ENCODE measurements at regions not wholly inside any gene's neighbourhood (a gene's known extent, or its start where the extent isn't known, plus 50 kb on each side); places are given as distances from the start of the nearest gene placed in this dataset.

DNA sequence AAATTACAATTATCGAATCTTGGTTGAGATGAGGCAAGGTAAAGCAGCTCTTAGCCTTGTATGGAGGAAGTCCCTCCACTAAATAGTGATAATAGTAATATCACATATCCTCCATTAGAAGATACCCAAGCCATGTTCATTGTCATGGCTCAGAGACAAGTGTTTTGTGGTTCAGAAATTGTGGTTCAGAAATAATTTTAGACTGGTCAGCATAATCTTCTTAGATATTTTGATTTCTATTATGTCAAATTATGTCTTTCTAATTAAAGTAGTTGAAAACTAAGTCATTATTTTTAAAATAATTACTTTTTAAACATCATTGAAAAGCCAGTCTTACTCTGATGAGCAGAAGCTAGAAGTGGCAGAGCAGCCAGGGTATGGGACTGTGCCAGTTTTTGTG lies 507.7 kb downstream of the HTR7 start:
- DNase-seq (no peak), ATAC-seq (no peak)
- in situ Hi-C loops (cut with MboI; ENCODE audit: low sequenced_read_pairs in 4 of 4) (no loop called here), intact Hi-C loops (cut with DNase I; ENCODE audit: low total_unique reads) (no loop called here)
- TF ChIP-seq, protein P1, sequence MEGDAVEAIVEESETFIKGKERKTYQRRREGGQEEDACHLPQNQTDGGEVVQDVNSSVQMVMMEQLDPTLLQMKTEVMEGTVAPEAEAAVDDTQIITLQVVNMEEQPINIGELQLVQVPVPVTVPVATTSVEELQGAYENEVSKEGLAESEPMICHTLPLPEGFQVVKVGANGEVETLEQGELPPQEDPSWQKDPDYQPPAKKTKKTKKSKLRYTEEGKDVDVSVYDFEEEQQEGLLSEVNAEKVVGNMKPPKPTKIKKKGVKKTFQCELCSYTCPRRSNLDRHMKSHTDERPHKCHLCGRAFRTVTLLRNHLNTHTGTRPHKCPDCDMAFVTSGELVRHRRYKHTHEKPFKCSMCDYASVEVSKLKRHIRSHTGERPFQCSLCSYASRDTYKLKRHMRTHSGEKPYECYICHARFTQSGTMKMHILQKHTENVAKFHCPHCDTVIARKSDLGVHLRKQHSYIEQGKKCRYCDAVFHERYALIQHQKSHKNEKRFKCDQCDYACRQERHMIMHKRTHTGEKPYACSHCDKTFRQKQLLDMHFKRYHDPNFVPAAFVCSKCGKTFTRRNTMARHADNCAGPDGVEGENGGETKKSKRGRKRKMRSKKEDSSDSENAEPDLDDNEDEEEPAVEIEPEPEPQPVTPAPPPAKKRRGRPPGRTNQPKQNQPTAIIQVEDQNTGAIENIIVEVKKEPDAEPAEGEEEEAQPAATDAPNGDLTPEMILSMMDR (IDR thresholded peaks at IDR 0.05 in 4 of 5, conservative IDR thresholded peaks at IDR 0.05 in 1 of 5) = no peak
- TF ChIP-seq POLR2A (IDR thresholded peaks at IDR 0.05) = no peak
- no peak overlapping the region for H3K27ac ChIP-seq
- H3K9me3 ChIP-seq = no peaks in the 10 kb centered on the region
- H3K36me3 ChIP-seq = no peaks in the 10 kb centered on the region
- H3K4me1 ChIP-seq = no peaks in the 10 kb centered on the region
- no peaks in the 10 kb centered on the region for H3K27me3 ChIP-seq
- H3K4me3 ChIP-seq = no peak overlapping the region

- in situ Hi-C loops (cut with MboI; ENCODE audit: low sequenced_read_pairs in 4 of 4) = no loop called here
- DNase-seq (no peak), ATAC-seq (no peak)
- intact Hi-C loops (cut with DNase I; ENCODE audit: low total_unique reads) = no loop called here
- Histone ChIP-seq H3K9me3 (no peaks in the 10 kb centered on the region), H3K4me3 (no peak overlapping the region), H3K36me3 (no peaks in the 10 kb centered on the region), H3K27me3 (no peaks in the 10 kb centered on the region), H3K4me1 (no peaks in the 10 kb centered on the region), H3K27ac (no peak overlapping the region)
- no peak for TF ChIP-seq POLR2A (IDR thresholded peaks at IDR 0.05)
These were observed 505.6 kb downstream of the HTR7 start for GRCh38 chr10:90352288-90352687.

GRCh38 chr10:90354914-90355313 lies 502.9 kb downstream of the HTR7 start:
- H3K27ac ChIP-seq = no peak overlapping the region
- no peak for ATAC-seq

DNA sequence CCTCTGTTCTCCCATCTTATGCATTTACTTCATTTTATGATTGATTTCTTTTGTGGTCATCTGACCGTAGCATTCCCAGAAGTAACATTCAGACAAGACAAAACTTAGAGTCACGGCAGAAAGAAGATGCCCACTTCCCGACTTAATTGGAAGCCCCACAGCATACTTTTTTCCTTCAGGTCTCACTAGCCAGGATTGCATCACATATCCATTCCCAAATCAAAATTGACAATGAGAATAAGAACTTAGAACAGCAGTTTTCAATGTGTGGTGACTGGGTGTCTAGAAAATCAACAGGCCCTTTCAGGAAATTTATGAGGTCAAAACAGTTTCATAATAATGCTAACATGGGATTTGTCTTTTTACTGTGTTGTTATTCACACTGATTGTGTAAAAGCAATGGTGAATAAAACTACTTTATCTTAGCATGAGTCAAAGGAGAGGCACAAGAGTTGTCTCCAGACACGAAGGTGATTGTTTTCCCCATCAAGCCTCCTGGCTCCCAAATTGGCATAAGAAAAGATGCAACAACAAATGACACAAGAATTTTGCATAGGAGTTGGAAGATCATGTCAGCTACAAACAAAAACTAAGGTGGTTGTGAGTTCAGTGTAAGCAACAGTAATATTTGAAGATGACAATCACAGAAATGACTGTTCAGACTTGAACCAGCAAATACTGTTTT lies 493.9 kb downstream of the HTR7 start:
- ATAC-seq = no peak
- Histone ChIP-seq H3K36me3 (no peaks in the 10 kb centered on the region), H3K27me3 (no peaks in the 10 kb centered on the region), H3K9me3 (no peaks in the 10 kb centered on the region), H3K4me3 (no peak overlapping the region), H3K27ac (no peak overlapping the region), H3K4me1 (no peaks in the 10 kb centered on the region)
- intact Hi-C loops (cut with DNase I; ENCODE audit: low total_unique reads) = no loop called here
- no peak for TF ChIP-seq POLR2A (IDR thresholded peaks at IDR 0.05)
- TF ChIP-seq, protein P1 (IDR thresholded peaks at IDR 0.05 in 4 of 5, conservative IDR thresholded peaks at IDR 0.05 in 1 of 5) = no peak
- in situ Hi-C loops (cut with MboI; ENCODE audit: low sequenced_read_pairs in 4 of 4) = no loop called here
- DNase-seq = no peak

More at GRCh38 chr10:90354914-90355313, 502.9 kb downstream of the HTR7 start:
- DNase-seq = no peak
- Histone ChIP-seq H3K4me1 (no peaks in the 10 kb centered on the region), H3K9me3 (no peaks in the 10 kb centered on the region), H3K27me3 (no peaks in the 10 kb centered on the region), H3K36me3 (no peaks in the 10 kb centered on the region), H3K4me3 (no peak overlapping the region)
- intact Hi-C loops (cut with DNase I; ENCODE audit: low total_unique reads) (no loop called here), in situ Hi-C loops (cut with MboI; ENCODE audit: low sequenced_read_pairs in 4 of 4) (no loop called here)
- no peak for TF ChIP-seq POLR2A (IDR thresholded peaks at IDR 0.05)
- TF ChIP-seq, protein P1 (IDR thresholded peaks at IDR 0.05 in 4 of 5, conservative IDR thresholded peaks at IDR 0.05 in 1 of 5) = no peak

DNA sequence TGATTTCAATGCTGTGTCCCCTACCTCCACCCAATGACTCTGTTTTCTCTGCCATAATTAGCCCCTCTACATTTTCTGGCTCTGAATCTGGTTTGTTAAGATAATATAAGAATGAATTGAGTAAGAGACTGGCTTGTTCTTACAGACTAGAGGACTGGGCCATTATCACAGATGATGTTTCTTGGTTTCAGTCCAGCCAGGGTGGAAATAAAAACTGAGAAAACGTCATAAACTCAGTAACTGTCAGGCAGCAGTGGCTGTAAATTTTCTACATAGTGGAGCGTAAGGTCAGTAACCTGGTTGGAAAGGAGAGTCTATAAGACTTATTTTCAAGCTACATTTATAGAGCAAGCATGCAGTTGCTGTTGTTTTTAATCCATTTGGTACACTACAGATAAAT lies 485.4 kb downstream of the HTR7 start:
- H3K4me1 ChIP-seq = no peaks in the 10 kb centered on the region
- no peaks in the 10 kb centered on the region for H3K27me3 ChIP-seq
- DNase-seq = no peak
- H3K4me3 ChIP-seq = no peak overlapping the region
- no peak for TF ChIP-seq POLR2A (IDR thresholded peaks at IDR 0.05)
- TF ChIP-seq, protein P1 (IDR thresholded peaks at IDR 0.05 in 4 of 5, conservative IDR thresholded peaks at IDR 0.05 in 1 of 5) = no peak
- no peak overlapping the region for H3K27ac ChIP-seq
- H3K9me3 ChIP-seq = no peaks in the 10 kb centered on the region
- H3K36me3 ChIP-seq = no peaks in the 10 kb centered on the region
- intact Hi-C loops (cut with DNase I; ENCODE audit: low total_unique reads) (no loop called here), in situ Hi-C loops (cut with MboI; ENCODE audit: low sequenced_read_pairs in 4 of 4) (no loop called here)
- ATAC-seq = no peak

Measured in gastrocnemius medialis (tissue), 4 donors.